Common myeloid progenitor, CD34-positive (primary cell): ENCODE measurements at regions not wholly inside any gene's neighbourhood (a gene's known extent, or its start where the extent isn't known, plus 50 kb on each side); places are given as distances from the start of the nearest gene placed in this dataset.
"Not testable (repeated sequence)": the region's sequence is repeated elsewhere in the genome, so short reads cannot be mapped to it uniquely, and the experiment has no call there.

Experiments
- CTCF ChIA-PET: fragments of 350-600 bp; sonication (Branson Sonifier 250); formaldehyde crosslinking; loops from one replicate; lab custom pipeline; 2021; ENCODE audit warnings: antibody characterized with exemption; lab: Charles Lee
- POLR2A ChIA-PET: fragments of 350-600 bp; sonication (Branson Sonifier 250); formaldehyde crosslinking; loops from one replicate; lab custom pipeline; 2021; ENCODE audit warnings: antibody characterized with exemption; lab: Charles Lee
- DNase-seq, 3 donors: peaks; one replicate each; pipeline versions ENCODE4 v3.0.0 to v3.0.0-alpha.2; 2013
- H3K27ac ChIP-seq, 2 experiments: 1 replicate in 1 of 2; 2 replicates in 1 of 2; pipeline ENCODE4 v1.7.0; 2013; ENCODE audit warnings: inconsistent platforms in 2 of 2, low read length in 2 of 2, mild to moderate bottlenecking in 2 of 2, low read depth in 1 of 2, moderate library complexity in 1 of 2; ENCODE audit not compliant: severe bottlenecking in 2 of 2, insufficient read depth in 1 of 2, poor library complexity in 1 of 2
- H3K27me3 ChIP-seq, 5 experiments: replicated peaks in 2 of 5; 1 replicate in 3 of 5; 2 replicates in 2 of 5; pipeline versions ENCODE4 v1.6.1 to v1.7.0; 2013; ENCODE audit warnings: low read length in 4 of 5, mild to moderate bottlenecking in 2 of 5, moderate library complexity in 2 of 5, inconsistent platforms in 1 of 5; ENCODE audit not compliant: insufficient read depth in 5 of 5, control insufficient read depth in 4 of 5
- H3K36me3 ChIP-seq, 4 experiments: 1 replicate in 2 of 4; 2 replicates in 2 of 4; pipeline versions ENCODE4 v1.6.1 to v1.7.0; 2013; ENCODE audit warnings: low read length in 3 of 4, control low read depth in 1 of 4, mild to moderate bottlenecking in 1 of 4; ENCODE audit not compliant: control insufficient read depth in 4 of 4, insufficient read depth in 4 of 4
- H3K4me1 ChIP-seq, 4 experiments: 1 replicate in 3 of 4; 2 replicates in 1 of 4; pipeline versions ENCODE4 v1.6.1 to v1.7.1; 2013; ENCODE audit warnings: low read length in 3 of 4, mild to moderate bottlenecking in 3 of 4, control low read depth in 1 of 4, inconsistent platforms in 1 of 4, moderate library complexity in 1 of 4; ENCODE audit not compliant: control insufficient read depth in 4 of 4, insufficient read depth in 4 of 4; ENCODE audit errors: control extremely low read depth in 1 of 4
- H3K4me3 ChIP-seq, 7 experiments: 1 replicate in 4 of 7; 2 replicates in 3 of 7; pipeline versions ENCODE4 v1.5.1 to v1.7.0; 2013; ENCODE audit warnings: mild to moderate bottlenecking in 7 of 7, low read length in 6 of 7, moderate library complexity in 6 of 7, inconsistent platforms in 2 of 7, low read depth in 2 of 7, control low read depth in 1 of 7; ENCODE audit not compliant: insufficient read depth in 4 of 7, control insufficient read depth in 1 of 7; ENCODE audit errors: extremely low read depth in 1 of 7
- H3K9me3 ChIP-seq, 5 experiments: 1 replicate in 4 of 5; 2 replicates in 1 of 5; pipeline versions ENCODE4 v1.6.1 to v1.7.1; 2013; ENCODE audit warnings: low read length in 4 of 5, mild to moderate bottlenecking in 2 of 5, inconsistent platforms in 1 of 5, low read depth in 1 of 5, moderate library complexity in 1 of 5; ENCODE audit not compliant: control insufficient read depth in 4 of 5, insufficient read depth in 2 of 5; ENCODE audit errors: control extremely low read depth in 1 of 5
- WGBS: methylation state at CpG from one replicate; pipeline ENCODE4 v1.1.5; 2013; ENCODE audit not compliant: insufficient coverage; 5-methylcytosine and 5-hydroxymethylcytosine counted together

GRCh38 chr22:49458708-49459099, 369.0 kb downstream of the BRD1 start:
- Histone ChIP-seq H3K36me3 (no peaks in the 10 kb centered on the region), H3K27me3 (peaks cover 0 to 5% (median 3%) of the 10 kb centered on the region in 5 experiments), H3K27ac (no peak overlapping the region), H3K4me1 (peaks cover 0 to 18% (median 9%) of the 10 kb centered on the region in 4 experiments), H3K9me3 (no peaks in the 10 kb centered on the region), H3K4me3 (no peak overlapping the region)
- DNase-seq = no peak
- ChIA-PET CTCF (no interaction called here), POLR2A (no interaction called here)
- WGBS = 94% methylated on average over 15 of the region's 15 CpGs

DNA sequence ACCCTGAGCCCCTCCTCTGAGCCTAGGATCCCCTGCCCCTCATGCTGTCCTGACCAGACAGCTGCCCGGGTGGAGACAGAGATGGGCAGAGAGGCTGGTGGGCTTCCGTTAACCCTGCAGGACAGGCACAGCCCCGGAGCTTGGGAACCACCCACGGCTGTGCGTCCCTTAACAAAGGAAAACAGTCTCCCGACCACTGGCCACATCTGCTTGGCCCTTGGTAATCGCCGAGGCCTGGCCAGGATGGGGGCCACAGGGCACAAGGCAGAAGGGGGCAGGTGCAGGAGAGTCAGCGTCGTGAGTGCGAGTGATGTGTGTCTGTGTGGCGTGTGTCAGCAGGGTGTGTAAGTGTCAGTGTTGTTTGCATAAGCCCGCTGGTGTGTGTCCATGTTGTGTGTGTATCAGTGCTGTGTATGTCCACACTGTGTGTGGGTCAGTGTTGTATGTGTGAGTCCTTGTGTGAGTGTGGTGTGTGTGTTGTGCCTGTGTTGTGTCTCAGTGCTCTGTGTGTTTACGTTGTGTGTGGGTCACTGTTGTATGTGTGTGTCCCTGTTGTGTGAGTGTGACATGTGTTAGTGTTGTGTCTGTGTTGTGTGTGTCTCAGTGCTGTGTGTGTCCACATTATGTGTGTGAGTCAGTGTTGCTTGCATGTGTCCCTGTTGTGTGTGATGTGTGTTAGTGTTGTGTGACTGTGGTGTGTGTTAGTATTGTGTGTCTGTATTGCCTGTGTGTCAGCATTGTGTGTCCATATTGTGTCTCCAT, 369.5 kb downstream of the BRD1 start:
- WGBS = 92% methylated on average over 14 of the region's 14 CpGs
- Histone ChIP-seq H3K27me3 (peaks cover 0 to 8% (median 5%) of the 10 kb centered on the region in 5 experiments), H3K4me3 (no peak overlapping the region), H3K27ac (no peak overlapping the region), H3K4me1 (peaks cover 0 to 17% (median 8%) of the 10 kb centered on the region in 4 experiments), H3K36me3 (no peaks in the 10 kb centered on the region), H3K9me3 (no peaks in the 10 kb centered on the region)
- ChIA-PET CTCF (no interaction called here), POLR2A (no interaction called here)
- DNase-seq = no peak

DNA sequence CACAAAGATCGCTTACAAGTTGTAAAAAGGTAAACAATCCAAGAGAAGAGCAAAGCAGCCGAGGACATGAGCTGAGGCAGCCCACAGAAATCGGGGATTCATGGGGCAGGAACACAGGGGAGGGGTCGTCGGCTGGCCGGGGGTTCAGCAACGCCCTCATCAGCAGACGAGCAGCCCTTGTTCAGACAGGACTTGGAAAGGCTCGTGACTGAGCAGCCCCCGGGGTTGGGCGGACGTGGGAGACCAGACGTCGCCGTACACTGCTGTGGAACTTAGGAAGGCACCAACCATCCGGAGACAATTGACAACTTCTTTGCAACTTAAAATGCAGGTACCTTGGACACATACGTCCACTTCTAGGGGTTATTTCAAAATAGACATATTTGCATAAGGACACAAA, 370.5 kb downstream of the BRD1 start:
- Histone ChIP-seq H3K27ac (no peak overlapping the region), H3K27me3 (peaks cover 0 to 13% (median 5%) of the 10 kb centered on the region in 5 experiments), H3K9me3 (peaks cover 0 to 5% (median 0%) of the 10 kb centered on the region in 5 experiments), H3K4me3 (no peak overlapping the region), H3K4me1 (peaks cover 0 to 12% (median 1%) of the 10 kb centered on the region in 4 experiments), H3K36me3 (no peaks in the 10 kb centered on the region)
- no peak for DNase-seq
- 84% methylated on average over 15 of the region's 17 CpGs for WGBS
- CTCF ChIA-PET = no interaction called here
- POLR2A ChIA-PET = no interaction called here

GRCh38 chr22:49455595-49455994, 372.1 kb downstream of the BRD1 start:
- Histone ChIP-seq H3K36me3 (no peaks in the 10 kb centered on the region), H3K27me3 (peaks cover 0 to 28% (median 5%) of the 10 kb centered on the region in 5 experiments), H3K9me3 (peaks cover 0 to 5% (median 0%) of the 10 kb centered on the region in 5 experiments), H3K4me1 (no peaks in the 10 kb centered on the region), H3K27ac (no peak overlapping the region), H3K4me3 (no peak overlapping the region)
- CTCF ChIA-PET = no interaction called here
- POLR2A ChIA-PET = no interaction called here
- DNase-seq = no peak
- 87% methylated on average over 6 of the region's 11 CpGs for WGBS

DNA sequence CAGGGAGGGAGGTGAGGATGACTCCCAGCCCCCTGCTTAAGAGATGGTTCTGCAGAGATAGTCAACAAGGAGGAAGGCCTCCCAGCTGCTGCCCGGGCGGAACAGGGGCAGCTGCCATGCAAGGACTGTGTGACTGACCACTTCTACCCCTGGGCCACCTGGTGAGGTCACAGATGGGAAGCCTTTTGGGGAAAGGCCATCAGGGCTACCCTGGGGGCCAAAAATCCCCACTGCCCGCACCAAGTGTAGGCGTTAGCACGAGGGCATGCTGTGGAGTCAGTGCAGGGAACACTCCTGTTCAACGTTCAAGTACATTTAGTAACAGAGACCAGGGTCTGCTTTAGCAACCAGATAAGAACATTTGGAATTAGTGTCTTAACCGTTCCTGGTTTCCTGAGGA, 372.9 kb downstream of the BRD1 start:
- ChIA-PET CTCF (no interaction called here), POLR2A (no interaction called here)

GRCh38 chr22:49453771-49454170, 373.9 kb downstream of the BRD1 start:
- H3K4me1 ChIP-seq = no peaks in the 10 kb centered on the region
- H3K36me3 ChIP-seq = no peaks in the 10 kb centered on the region
- H3K4me3 ChIP-seq = no peak overlapping the region
- WGBS = 86% methylated on average over 14 of the region's 15 CpGs
- ChIA-PET POLR2A (no interaction called here), CTCF (no interaction called here)
- peaks cover 5 to 47% (median 8%) of the 10 kb centered on the region in 5 experiments for H3K27me3 ChIP-seq
- peaks cover 0 to 5% (median 0%) of the 10 kb centered on the region in 5 experiments for H3K9me3 ChIP-seq
- DNase-seq = no peak
- no peak overlapping the region for H3K27ac ChIP-seq

More for the DNA sequence above, 372.9 kb downstream of the BRD1 start:
- Histone ChIP-seq H3K4me1 (no peaks in the 10 kb centered on the region), H3K27me3 (peaks cover 0 to 37% (median 5%) of the 10 kb centered on the region in 5 experiments), H3K9me3 (peaks cover 0 to 5% (median 0%) of the 10 kb centered on the region in 5 experiments), H3K4me3 (no peak overlapping the region), H3K27ac (no peak overlapping the region), H3K36me3 (no peaks in the 10 kb centered on the region)
- no peak for DNase-seq
- 95% methylated on average over 7 of the region's 7 CpGs for WGBS

- H3K27ac ChIP-seq, H3K36me3 ChIP-seq, POLR2A ChIA-PET, H3K4me1 ChIP-seq, DNase-seq, H3K4me3 ChIP-seq, CTCF ChIA-PET, H3K9me3 ChIP-seq: not testable (repeated sequence)
- H3K27me3 ChIP-seq = peaks cover 5 to 52% (median 8%) of the 10 kb centered on the region in 5 experiments
- 100% methylated on average over 1 of the region's 1 CpG for WGBS
These were observed 374.7 kb downstream of the BRD1 start for GRCh38 chr22:49453019-49453418.
